Thyroid gland (tissue), 4 donors: ENCODE measurements at regions not wholly inside any gene's neighbourhood (a gene's known extent, or its start where the extent isn't known, plus 50 kb on each side); places are given as distances from the start of the nearest gene placed in this dataset.

Source experiments
- DNase-seq, 2 donors: peaks; one replicate each; pipeline ENCODE4 v3.0.0-alpha.2; 2019
- H3K27ac ChIP-seq, 3 donors: fragments of 200-600 bp; sonication (generic); 1 replicate in 2 of 3; 2 replicates in 1 of 3; pipeline ENCODE4 v1.5.1; 2016 to 2019; ENCODE audit warnings: mild to moderate bottlenecking in 1 of 3, moderate library complexity in 1 of 3
- H3K27me3 ChIP-seq: fragments of 200-600 bp; sonication (generic); one replicate; pipeline ENCODE4 v1.5.1; 2019
- H3K36me3 ChIP-seq, 2 donors: fragments of 200-600 bp; sonication (generic); one replicate each; pipeline ENCODE4 v1.5.1; 2016 to 2019
- H3K4me1 ChIP-seq, 2 donors: fragments of 200-600 bp; sonication (generic); one replicate each; pipeline ENCODE4 v1.5.1; 2017 to 2019
- H3K4me3 ChIP-seq, 3 donors: fragments of 200-600 bp; sonication (generic); replicated peaks in 1 of 3; 1 replicate in 2 of 3; 2 replicates in 1 of 3; pipeline ENCODE4 v1.5.1; 2016; ENCODE audit warnings: mild to moderate bottlenecking in 1 of 3
- H3K9me3 ChIP-seq: fragments of 200-600 bp; sonication (generic); one replicate; pipeline ENCODE4 v1.5.1; 2017
- POLR2A ChIP-seq, 2 donors: fragments of 450-650 bp; IDR thresholded peaks; one replicate each; pipeline ENCODE4 v1.6.1; 2017; ENCODE audit warnings: antibody characterized with exemption in 2 of 2, mild to moderate bottlenecking in 2 of 2, moderate library complexity in 1 of 2
- WGBS, 2 donors: methylation state at CpG; one replicate each; pipeline ENCODE4 v1.1.5; 2017; 5-methylcytosine and 5-hydroxymethylcytosine counted together
- intact Hi-C: fragments of 100-400 bp; cut with DNase I; formaldehyde crosslinking; loops from one replicate; pipeline ENCODE4 v1.15.1; 2023
- TF ChIP-seq, protein P1 (sequence below), 6 experiments: fragments of 200-600 bp in 3 of 6; fragments of 450-650 bp in 3 of 6; sonication (generic) in 3 of 6; IDR thresholded peaks; one replicate each; pipeline ENCODE4 v1.5.1; 2016 to 2019; ENCODE audit warnings: antibody characterized with exemption in 6 of 6, mild to moderate bottlenecking in 2 of 6, inconsistent platforms in 1 of 6, moderate library complexity in 1 of 6

- Histone ChIP-seq H3K4me1 (peaks cover 19 to 33% of the 10 kb centered on the region in 2 donors), H3K27ac (no peak overlapping the region), H3K36me3 (no peaks in the 10 kb centered on the region), H3K4me3 (no peak overlapping the region), H3K9me3 (no peaks in the 10 kb centered on the region), H3K27me3 (no peaks in the 10 kb centered on the region)
- intact Hi-C loops: no loop called here
- no peak for DNase-seq
- WGBS, 2 donors: 72 to 77% methylated on average over 8 of the region's 8 CpGs
- TF ChIP-seq, protein P1, sequence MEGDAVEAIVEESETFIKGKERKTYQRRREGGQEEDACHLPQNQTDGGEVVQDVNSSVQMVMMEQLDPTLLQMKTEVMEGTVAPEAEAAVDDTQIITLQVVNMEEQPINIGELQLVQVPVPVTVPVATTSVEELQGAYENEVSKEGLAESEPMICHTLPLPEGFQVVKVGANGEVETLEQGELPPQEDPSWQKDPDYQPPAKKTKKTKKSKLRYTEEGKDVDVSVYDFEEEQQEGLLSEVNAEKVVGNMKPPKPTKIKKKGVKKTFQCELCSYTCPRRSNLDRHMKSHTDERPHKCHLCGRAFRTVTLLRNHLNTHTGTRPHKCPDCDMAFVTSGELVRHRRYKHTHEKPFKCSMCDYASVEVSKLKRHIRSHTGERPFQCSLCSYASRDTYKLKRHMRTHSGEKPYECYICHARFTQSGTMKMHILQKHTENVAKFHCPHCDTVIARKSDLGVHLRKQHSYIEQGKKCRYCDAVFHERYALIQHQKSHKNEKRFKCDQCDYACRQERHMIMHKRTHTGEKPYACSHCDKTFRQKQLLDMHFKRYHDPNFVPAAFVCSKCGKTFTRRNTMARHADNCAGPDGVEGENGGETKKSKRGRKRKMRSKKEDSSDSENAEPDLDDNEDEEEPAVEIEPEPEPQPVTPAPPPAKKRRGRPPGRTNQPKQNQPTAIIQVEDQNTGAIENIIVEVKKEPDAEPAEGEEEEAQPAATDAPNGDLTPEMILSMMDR (IDR thresholded peaks at IDR 0.05): no peak
- no peak for TF ChIP-seq POLR2A (IDR thresholded peaks at IDR 0.05)
Measured at GRCh38 chr20:17809362-17810061, 109.7 kb downstream of the BANF2 start.

GRCh38 chr20:17808782-17809181 is 109.0 kb downstream of the BANF2 start:
- intact Hi-C loops: no loop called here
- no peaks in the 10 kb centered on the region for H3K36me3 ChIP-seq
- TF ChIP-seq, protein P1 (IDR thresholded peaks at IDR 0.05): no peak
- no peak for TF ChIP-seq POLR2A (IDR thresholded peaks at IDR 0.05)
- H3K27ac ChIP-seq: peak overlapping the region in 1 of 3 donors; percentile 94
- no peak overlapping the region for H3K4me3 ChIP-seq
- H3K27me3 ChIP-seq: no peaks in the 10 kb centered on the region
- H3K9me3 ChIP-seq: no peaks in the 10 kb centered on the region
- 74% methylated on average over 5 of the region's 5 CpGs for WGBS, 2 donors
- no peak for DNase-seq
- peaks cover 19 to 33% of the 10 kb centered on the region in 2 donors for H3K4me1 ChIP-seq

- peaks cover 19 to 33% of the 10 kb centered on the region in 2 donors for H3K4me1 ChIP-seq
- no peaks in the 10 kb centered on the region for H3K27me3 ChIP-seq
- intact Hi-C loops: no loop called here
- no peak for TF ChIP-seq POLR2A (IDR thresholded peaks at IDR 0.05)
- TF ChIP-seq, protein P1 (IDR thresholded peaks at IDR 0.05): no peak
- H3K4me3 ChIP-seq: no peak overlapping the region
- no peaks in the 10 kb centered on the region for H3K36me3 ChIP-seq
- H3K9me3 ChIP-seq: no peaks in the 10 kb centered on the region
- DNase-seq: peak; percentile 41 to 48
- WGBS, 2 donors: 51 to 52% methylated on average over 5 of the region's 5 CpGs
- peak overlapping the region in 2 of 3 donors; percentile 71 to 94 for H3K27ac ChIP-seq
Measured at GRCh38 chr20:17808357-17808756, 108.6 kb downstream of the BANF2 start.

GRCh38 chr20:17807651-17808050 is 107.9 kb downstream of the BANF2 start:
- TF ChIP-seq, protein P1 (IDR thresholded peaks at IDR 0.05): no peak
- no peak for TF ChIP-seq POLR2A (IDR thresholded peaks at IDR 0.05)
- WGBS, 2 donors: 64 to 75% methylated on average over 2 of the region's 2 CpGs
- peak overlapping the region; percentile 20 to 94 (median 71) for H3K27ac ChIP-seq
- intact Hi-C loops: no loop called here
- no peaks in the 10 kb centered on the region for H3K27me3 ChIP-seq
- no peak for DNase-seq
- H3K4me1 ChIP-seq: peaks cover 19 to 33% of the 10 kb centered on the region in 2 donors
- no peak overlapping the region for H3K4me3 ChIP-seq
- no peaks in the 10 kb centered on the region for H3K36me3 ChIP-seq
- H3K9me3 ChIP-seq: no peaks in the 10 kb centered on the region

GRCh38 chr20:17806739-17807441 is 107.1 kb downstream of the BANF2 start:
- TF ChIP-seq POLR2A (IDR thresholded peaks at IDR 0.05): no peak
- TF ChIP-seq, protein P1 (IDR thresholded peaks at IDR 0.05): no peak
- Histone ChIP-seq H3K36me3 (no peaks in the 10 kb centered on the region), H3K4me3 (no peak overlapping the region), H3K9me3 (no peaks in the 10 kb centered on the region), H3K4me1 (peaks cover 19 to 33% of the 10 kb centered on the region in 2 donors), H3K27me3 (no peaks in the 10 kb centered on the region), H3K27ac (peak overlapping the region; percentile 71 to 94 (median 82))
- intact Hi-C loops: no loop called here
- peak; percentile 71 to 78 for DNase-seq
- 30 to 39% methylated on average over 22 to 26 of the region's 26 CpGs for WGBS, 2 donors
